ENCODE measurements at regions not wholly inside any gene's neighbourhood (a gene's known extent, or its start where the extent isn't known, plus 50 kb on each side); places are given as distances from the start of the nearest gene placed in this dataset.

DNA sequence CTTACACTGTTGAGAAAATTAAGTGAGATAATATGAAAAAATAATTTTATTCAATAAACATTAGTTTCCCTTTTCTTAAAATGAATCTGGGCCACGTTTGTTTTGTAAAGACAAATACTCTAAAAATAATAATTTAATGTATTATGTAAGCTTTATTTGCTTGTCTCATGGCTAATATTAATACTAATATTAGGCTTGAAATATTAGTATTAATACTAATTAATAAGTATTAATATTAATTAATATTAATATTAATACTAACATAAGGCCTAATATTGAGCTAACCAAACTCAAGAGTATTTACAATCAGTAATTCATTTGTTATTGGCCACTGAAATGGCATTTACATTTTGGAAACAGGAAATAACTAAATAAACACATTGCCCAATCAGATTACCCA, 280.1 kb upstream of the ESRRG start:
- no peak for DNase-seq (ENCODE audit: low read depth, low spot score)

DNA sequence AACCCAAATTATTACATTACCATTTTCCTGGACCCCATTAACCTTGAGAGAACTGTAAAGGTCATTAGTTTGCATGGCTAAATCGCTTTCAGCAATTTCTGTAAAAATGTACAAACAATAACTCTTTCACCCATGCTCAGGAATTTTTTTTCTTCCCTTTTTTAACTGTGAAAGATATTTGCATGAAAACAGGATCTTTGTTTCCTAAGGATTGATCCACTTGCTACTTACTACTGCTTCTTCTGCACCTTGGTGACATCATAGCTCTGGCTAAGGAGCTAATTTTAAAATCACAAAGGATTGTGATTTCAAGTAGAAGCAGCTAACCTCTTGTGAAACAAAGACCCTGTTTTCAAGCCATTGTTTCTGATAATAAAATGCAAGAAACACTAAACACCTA, 274.6 kb upstream of the ESRRG start:
- DNase-seq (ENCODE audit: low read depth, low spot score): no peak

DNA sequence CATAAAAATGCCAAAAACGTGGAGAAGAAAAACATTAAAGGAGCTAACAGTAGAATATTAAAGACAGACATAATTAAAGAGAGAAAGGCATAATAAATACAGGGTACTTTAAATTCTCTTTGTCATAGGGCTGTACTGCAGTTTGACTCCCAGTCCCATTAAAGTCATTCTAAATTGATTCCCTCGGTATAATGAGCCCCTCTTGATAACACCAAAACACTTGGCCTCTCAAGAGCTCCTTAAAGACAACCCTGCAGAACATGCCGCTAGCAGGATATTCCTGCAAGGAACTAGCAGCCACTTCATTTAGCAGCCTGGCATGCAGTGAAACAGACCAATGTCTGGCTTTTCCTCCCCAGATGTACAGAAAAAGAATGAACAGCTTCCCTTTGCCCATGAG, 273.8 kb upstream of the ESRRG start:
- no peak for DNase-seq (ENCODE audit: low read depth, low spot score)

DNA sequence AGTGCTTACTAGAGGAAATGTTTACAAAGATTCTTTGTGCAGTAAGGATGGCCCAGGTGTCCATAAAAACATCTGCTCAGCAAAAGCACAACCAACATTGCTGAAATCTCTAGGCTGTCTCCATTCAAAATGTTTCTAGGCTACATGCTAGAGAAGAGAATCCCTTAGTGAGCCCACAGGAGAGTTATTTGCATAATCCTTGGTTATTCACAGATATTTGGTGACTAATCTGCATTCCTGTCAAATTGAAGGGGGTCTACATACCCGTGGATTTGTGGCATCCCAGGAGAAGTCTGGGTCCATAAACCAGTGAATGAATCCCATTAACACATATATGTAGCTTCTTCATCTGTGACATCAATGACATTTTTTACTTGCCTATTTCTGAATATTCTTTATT, 261.3 kb upstream of the ESRRG start:
- DNase-seq (ENCODE audit: low read depth, low spot score): peak; percentile 52

DNA sequence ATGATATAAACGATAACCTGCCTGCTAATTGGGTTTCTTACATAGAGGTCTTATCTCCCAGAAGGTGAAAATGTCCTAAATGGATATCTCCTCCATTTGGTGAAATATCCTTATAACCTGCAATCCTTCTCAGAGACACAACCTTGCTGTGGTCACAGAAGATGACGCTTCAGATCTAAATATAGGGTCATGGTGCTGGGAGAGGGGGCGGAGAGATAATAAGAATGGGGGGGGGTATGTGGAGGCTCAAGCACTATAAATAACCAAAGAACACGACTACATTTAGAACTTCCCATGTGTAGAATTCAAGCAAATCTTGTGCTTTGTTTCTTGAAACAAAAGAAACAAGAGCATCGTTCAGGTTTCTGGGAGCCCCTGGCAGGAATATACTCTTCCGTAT, 260.6 kb upstream of the ESRRG start:
- no peak for DNase-seq (ENCODE audit: low read depth, low spot score)

DNA sequence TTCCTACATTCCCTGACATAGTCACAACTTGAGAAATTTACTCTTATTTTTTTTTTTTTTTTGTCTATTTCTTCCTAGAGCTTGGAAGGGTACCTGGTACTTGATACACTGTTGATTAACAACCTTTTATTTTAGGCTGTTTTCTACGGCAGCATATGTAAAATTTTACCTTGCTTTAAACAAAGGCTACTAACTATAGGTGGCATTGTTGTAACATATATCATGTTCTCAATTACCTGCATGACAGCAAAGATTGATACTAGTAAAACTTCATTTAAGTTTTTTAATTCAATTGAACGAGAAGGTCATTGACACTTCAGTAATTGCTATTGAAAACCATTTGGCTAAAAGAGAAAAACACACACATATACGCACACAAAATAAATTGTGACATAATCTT, 238.3 kb upstream of the ESRRG start:
- DNase-seq (ENCODE audit: low read depth, low spot score): no peak

DNA sequence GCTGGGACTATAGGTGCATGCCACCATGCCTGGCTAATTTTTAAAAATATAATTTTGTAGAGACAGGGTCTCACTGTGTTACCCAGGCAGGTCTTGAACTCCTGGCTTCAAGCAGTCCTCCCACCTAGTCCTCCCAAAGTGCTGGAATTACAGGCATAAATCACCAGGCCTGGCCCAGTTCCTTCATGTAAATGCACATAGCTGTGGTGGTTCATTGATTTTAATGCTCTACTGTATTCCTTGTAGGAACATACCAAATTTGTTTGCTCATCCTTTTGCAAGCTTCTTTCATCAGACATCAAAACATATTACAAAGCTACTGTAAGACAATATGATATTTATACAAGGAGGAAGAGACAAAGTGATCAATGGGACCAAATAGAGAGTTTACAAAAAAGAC, 237.5 kb upstream of the ESRRG start:
- no peak for DNase-seq (ENCODE audit: low read depth, low spot score)

DNA sequence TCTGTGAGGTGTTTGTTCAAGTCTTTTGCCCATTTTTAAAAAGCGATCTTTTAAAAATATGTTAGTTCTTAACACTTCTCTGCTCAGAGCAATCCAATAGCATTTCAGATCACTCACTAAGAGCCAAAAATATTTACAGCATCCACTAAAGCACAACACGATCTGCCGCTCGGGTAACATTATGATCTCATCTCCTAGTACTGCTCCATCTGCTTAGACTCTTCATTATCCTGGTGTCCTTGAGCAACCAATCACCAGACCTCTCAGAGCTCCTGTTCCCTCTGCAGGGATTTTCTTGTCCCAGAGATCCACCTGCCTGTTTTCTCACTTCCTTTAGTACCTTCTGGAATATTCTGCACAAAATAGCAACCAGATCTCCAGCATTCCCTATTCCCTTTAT, 235.3 kb upstream of the ESRRG start:
- no peak for DNase-seq (ENCODE audit: low read depth, low spot score)

DNA sequence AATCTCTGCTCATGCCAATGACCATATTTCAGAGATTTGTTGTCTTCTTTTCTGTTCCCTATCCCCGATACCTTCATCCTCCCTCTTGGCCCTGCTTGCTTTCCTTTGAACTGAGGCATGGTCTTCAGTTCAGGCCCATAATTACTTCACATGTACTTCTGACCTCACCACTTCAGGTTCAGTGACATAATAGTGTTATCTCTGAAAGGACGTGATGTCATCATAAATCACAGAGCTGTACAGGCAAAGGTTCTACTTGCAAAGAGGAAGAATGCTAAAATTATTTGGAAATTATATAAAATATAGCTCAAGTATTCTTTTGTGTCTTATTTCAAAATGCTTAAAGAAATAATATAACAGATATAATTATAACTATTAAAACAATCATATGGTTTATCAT, 230.3 kb upstream of the ESRRG start:
- DNase-seq (ENCODE audit: low read depth, low spot score): no peak

DNA sequence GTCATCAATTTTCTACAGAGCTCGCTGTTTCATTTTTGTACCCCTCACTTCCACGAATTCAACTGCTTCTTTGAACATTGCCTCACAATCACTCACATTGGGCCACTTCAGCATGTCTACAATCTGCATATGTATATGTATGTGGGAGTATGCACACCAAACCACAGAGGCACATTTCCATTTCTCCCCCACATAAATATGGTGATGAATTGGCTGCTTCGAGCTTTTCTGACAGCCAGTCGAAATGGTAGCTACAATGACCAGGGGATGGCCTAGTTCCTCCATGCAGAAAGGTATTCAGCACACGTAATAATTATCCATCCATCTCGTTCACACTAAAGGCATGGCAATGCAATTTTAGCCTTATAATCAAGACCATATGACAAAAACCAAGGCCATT, 229.6 kb upstream of the ESRRG start:
- DNase-seq (ENCODE audit: low read depth, low spot score): no peak

DNA sequence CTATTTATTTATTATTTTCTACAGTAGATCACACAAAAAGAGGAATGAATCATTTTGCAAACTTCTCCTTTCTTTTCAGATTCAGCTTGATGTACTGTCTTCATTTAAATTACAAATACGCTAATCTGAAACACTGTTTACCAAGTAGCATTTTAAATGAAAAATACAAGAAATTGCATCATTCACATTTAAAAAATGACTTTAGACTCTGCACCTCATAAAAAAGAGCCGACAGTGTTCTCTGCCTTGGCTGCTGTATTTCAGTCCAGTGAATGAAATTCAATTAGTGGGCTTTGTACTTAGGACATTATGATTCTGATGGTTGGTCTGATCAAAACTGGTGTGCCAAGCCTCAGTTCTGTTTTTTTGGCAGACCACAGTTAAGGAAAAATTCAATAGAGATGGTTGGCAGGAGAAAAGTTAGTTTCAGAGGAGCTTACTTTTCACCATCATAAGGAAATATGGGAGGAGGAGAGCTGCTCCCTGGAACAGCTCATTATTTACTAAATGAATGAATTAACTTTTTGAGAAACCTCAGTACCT, 222.4 kb upstream of the ESRRG start:
- DNase-seq (ENCODE audit: low read depth, low spot score): peak; percentile 42

DNA sequence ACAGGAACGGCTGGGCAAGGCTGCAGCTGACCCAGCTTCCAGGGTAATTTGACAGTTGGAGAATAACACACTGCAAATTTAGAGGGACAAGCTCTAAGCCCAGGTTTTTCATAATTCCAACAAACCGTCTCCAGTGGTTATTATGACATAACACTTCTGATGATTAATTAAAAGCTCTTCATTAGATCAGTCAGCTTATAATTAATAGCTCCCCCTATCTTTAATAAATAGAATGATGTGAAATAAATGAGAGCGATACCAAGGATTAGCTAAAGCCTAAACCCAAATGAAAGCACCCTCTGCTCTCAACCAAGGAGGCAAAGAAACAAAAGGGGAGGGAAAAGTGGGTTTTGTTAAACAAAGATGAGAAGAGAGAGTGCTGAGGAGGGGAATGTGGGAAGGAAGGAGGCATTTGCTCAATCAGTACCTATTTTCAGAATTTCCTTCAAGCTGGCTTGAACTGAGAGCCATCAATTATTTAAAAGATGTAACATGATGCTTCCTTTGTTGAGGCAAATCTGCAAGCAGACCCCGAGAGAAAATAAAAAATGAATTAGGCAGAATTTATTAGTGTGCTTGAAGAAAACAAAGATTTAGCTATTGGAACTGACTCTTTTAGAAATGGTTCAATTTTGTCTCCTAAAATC, 221.8 kb upstream of the ESRRG start:
- no peak for DNase-seq (ENCODE audit: low read depth, low spot score)

DNA sequence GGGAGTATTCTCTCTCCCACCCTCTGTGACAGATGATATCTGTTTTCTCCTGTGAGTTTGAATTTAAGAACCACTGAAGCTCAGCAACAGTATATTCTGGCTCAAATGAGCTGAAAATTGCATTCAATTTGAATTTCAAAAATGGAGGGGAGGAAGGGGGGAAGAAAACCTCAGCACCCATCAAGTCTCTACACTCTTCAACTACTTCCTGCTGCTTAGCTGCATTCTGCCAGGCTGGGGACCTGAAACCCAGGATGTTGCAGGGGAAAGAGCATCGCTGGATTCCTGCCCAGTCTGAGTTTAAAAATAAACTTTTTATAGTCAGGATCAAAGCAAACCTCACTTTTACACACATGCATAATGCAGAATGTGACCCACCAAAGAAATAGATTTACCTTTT, 214.3 kb upstream of the ESRRG start:
- no peak for DNase-seq (ENCODE audit: low read depth, low spot score)

DNA sequence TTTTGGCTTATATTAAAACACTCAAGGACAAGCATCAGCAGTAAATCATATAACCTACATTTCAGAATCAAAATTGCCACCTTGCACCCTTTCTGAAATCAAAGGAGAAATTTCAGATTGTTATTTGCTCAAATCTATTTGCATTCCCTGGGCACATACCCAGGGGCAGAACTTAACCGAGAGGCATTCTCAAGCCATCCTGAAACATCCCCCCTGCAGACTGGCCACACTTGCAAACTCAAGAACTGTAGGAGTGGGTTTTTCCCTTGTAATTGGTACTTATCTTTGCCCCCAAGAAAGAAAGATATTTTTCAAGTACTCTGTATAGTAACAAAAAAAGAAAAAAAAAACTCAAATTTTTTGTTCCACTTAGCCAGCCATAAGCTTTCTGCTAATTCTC, 213.6 kb upstream of the ESRRG start:
- DNase-seq (ENCODE audit: low read depth, low spot score): peak; percentile 44

DNA sequence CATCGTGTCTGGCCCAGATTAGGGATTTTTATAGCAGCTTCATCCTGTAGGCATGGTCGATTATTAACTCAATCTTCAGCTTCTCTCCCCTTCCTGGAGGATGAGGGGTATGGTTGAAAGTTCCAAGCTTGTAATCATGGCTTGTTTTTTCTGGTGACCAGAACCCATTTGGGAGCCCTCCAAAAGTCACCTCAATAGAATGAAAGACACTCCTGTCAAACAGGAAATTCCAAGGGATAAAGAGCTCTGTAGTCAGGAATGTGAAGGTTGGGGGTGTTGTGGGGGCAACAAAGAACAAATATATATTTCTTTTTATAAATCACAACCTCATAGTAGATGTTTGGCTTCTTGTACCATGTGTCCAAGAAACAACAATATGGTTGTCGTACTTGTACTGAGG, 212.7 kb upstream of the ESRRG start:
- peak; percentile 64 for DNase-seq (ENCODE audit: low read depth, low spot score)

DNA sequence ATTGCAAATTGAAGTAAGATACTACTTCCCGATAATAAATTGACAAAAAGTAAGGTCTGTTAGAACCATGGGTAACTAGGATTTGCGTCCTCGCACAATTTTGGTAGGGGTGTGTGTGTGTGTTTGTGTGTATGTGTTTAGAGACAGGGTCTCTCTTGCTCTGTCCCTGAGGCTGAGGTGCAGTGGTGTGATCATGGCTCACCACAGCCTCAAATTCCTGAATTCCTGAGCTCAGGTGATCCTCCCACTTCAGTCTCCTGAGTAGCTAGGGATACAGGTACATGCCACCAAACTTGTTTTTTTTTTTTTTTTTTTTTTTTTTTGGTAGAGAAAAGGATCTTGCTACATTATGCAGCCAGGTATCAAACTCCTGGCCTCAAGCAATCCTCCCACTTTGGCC, 209.2 kb upstream of the ESRRG start:
- no peak for DNase-seq (ENCODE audit: low read depth, low spot score)

DNA sequence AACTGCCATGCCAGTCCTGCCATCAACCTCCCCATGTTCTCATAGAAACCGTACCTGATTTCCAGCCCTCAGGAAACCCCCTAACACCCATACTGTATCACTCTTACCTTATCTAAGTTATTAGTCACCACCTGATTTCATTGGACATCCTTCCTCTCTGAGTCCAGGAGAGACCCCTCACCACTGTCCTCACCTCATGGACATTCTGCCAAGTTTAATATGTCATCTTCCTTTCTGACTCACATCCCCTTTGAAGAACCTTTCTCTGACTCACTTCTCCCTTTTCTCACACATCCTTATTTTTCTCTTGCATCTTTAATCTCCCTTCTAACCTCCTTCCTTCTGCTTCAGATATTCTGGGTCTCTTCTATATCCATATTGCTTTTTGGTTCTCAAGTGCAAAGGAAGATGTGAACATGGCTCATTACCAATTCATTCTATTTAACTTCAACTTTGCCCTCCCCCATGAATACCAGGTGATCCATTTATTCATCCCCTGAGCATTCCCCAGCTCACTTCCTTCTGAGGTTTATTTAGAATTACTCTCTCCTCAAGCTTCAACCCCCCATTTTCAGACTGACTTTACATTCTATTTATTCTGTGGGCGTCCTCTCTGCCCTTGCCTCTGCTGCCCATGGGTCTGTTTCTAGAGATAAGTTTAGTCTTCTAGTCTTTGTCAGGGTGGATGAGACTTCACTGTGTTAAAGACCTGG, 206.8 kb upstream of the ESRRG start:
- peak; percentile 33 for DNase-seq (ENCODE audit: low read depth, low spot score)

DNA sequence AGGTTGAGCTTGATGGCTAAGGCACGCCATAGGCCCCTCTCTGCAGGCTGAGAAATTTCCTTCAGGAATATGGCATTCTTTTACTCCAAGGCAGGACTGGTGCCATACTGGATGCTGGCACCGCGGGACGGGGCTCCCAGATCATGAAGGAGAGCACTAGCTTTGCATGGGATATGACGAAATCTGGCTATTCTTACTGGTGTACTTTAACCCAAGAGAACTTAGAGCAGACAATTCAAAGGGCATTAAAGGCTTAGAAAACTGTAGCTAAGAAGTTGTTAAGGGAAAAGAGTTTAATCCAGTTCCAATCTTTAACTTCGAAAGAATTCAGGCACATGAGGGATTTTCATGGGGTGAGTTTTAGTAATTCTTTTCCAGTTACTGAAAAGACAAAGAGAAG, 204.4 kb upstream of the ESRRG start:
- DNase-seq (ENCODE audit: low read depth, low spot score): no peak

DNA sequence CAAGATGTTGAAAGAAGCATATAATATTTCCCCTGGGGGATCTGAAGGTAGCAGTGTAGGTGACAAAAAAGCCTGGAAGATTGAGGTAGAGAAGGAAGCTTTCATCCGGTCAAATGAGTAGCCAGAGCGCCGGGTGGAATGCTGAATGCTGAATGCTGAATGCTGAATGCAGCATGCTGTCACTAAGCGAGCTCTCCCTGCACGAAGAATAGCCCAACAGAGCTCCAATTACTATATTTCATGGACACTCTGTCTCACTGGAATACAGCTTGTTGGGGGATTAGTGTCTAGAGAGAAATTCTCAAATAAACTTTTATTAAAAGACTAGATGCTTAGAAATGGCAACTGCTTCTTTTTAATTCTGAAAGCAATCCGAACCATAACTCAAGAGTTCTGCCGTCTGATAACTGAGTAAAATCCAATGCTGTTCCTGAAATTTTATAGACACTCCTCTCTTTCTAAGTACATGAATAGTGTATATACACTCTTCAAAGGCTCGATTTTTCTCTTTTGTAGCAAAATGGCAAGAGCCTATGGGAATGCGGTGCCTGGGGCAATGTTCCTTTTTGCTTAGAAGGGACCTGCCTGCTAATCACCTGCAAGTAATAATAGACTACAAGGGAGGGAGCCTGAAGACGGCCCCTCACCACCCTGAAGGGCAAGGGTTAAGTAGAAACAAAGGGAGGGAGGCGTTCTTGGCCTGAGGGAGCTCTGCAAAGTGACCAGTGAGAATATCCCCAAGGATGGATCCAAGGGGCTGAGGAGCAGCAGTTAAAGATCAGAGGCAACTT, 203.7 kb upstream of the ESRRG start:
- peak; percentile 39 for DNase-seq (ENCODE audit: low read depth, low spot score)

DNA sequence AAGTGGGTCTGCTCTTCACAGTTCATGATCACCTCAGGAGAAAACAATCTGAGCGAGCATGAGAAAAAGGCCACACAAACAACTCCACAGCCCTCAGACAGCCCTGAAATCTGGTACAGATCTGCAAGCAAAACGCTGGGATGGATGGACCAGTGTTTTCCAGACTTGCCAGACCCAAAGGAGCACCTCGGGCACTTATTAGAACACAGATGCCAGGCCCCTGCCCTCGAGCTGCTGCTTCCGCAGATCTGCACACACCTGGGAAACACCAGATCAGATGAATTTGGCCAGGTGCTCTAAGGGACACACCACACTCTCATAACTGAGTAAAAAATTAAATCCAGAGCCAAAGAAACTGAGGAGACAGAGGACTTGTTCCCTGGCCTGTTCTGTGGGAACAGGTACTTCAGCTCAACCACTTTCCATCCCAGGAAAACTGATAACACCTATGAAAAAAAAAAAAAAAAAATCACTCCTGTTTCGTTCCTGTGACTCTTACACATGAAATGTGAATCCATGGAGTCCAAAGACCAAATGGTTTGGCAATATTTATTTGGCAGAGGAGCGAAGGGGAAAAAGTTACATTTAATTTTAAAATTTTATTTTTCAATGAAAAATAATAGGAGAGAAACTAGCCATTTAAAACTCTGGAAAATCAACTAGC, 202.9 kb upstream of the ESRRG start:
- no peak for DNase-seq (ENCODE audit: low read depth, low spot score)

DNA sequence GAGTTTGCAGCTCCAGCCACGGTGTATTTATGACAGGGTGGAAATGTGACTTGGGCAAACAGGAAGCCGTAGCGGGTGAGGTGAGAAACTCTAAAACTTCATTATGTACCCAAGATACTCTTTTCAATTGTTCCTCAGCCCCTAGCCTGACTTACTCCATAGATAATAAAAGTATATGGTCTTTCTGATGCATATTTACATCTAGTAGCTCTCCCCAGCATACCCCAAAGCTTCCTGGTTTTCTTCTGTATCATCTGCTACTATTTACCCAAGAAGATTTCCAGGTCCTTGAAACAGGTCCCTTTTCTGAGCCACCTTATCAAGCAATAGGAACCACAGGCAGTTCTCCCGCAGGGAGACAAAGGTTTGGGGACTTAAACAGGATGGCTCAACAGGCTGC, 201.5 kb upstream of the ESRRG start:
- no peak for DNase-seq (ENCODE audit: low read depth, low spot score)

DNA sequence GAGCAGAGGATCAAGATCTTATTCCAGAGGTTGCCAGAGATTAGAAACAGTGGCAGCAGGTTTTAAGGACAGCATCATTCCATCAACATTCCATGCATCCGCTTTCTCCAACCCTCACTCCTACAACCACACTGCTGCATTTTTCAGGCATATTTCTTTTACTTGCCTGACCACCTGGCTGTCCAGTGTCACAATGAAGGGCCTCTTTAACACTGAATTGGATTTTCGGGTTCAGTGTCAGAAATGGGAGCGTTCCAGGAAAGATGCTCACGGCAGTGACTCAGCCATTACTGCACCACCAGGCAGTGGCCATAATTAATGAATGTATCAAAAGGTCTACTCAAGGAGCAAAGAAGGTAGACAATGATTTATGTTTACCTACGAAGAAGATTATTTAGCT, 200.4 kb upstream of the ESRRG start:
- no peak for DNase-seq (ENCODE audit: low read depth, low spot score)
